GM12878 (cell line): ENCODE measurements at regions not wholly inside any gene's neighbourhood (a gene's known extent, or its start where the extent isn't known, plus 50 kb on each side); places are given as distances from the start of the nearest gene placed in this dataset.

Source experiments
- ASH2L ChIP-seq: fragments of 300-600, 200-600 bp; sonication (generic); IDR thresholded peaks from 2 replicates; pipeline ENCODE4 v1.6.1; 2017; ENCODE audit warnings: low read depth, mild to moderate bottlenecking, borderline replicate concordance
- ATF2 ChIP-seq: IDR thresholded peaks from 2 replicates; pipeline ENCODE4 v1.6.1; 2012; ENCODE audit warnings: low read length, inconsistent platforms
- ATF3 ChIP-seq: IDR thresholded peaks from 2 replicates; pipeline ENCODE4 v1.6.1; 2011; ENCODE audit warnings: low read depth, mild to moderate bottlenecking, low read length, moderate library complexity, borderline replicate concordance; ENCODE audit errors: extremely low read depth
- CTCF ChIP-seq, 3 experiments: IDR thresholded peaks in 2 of 3; conservative IDR thresholded peaks in 1 of 3; 2 replicates each; pipeline ENCODE4 v1.5.1; 2011; ENCODE audit warnings: low read depth in 3 of 3, low read length in 3 of 3, mild to moderate bottlenecking in 3 of 3, control low read depth in 2 of 3, moderate library complexity in 2 of 3, inconsistent platforms in 1 of 3, mixed read lengths in 1 of 3; ENCODE audit not compliant: control insufficient read depth in 2 of 3, insufficient read depth in 1 of 3; ENCODE audit errors: extremely low read depth in 1 of 3
- EP300 ChIP-seq, 2 experiments: fragments of 150-350 bp in 1 of 2; IDR thresholded peaks; 2 replicates each; pipeline ENCODE4 v1.6.1; 2011 to 2012; ENCODE audit warnings: low read depth in 2 of 2, low read length in 2 of 2, borderline replicate concordance in 1 of 2, improper control_type of control experiment in 1 of 2, inconsistent platforms in 1 of 2; ENCODE audit not compliant: control insufficient read depth in 1 of 2
- GATAD2B ChIP-seq: fragments of 450-650 bp; conservative IDR thresholded peaks from 2 replicates; pipeline ENCODE4 v1.6.1; 2017; ENCODE audit warnings: low read depth, mild to moderate bottlenecking, moderate library complexity
- MYC ChIP-seq: IDR thresholded peaks from 2 replicates; pipeline ENCODE4 v1.6.1; 2011; ENCODE audit warnings: mild to moderate bottlenecking, low read length, moderate library complexity, inconsistent platforms; ENCODE audit not compliant: insufficient read depth, insufficient replicate concordance, insufficient read length, severe bottlenecking
- POLR2A ChIP-seq: IDR thresholded peaks from 2 replicates; pipeline ENCODE4 v1.6.1; 2011; ENCODE audit warnings: low read depth, mild to moderate bottlenecking, low read length
- POLR2AphosphoS5 ChIP-seq: IDR thresholded peaks from 2 replicates; pipeline ENCODE4 v1.6.1; 2011; ENCODE audit warnings: mild to moderate bottlenecking, low read length, inconsistent platforms
- RBBP5 ChIP-seq: fragments of 200-600 bp; sonication (generic); conservative IDR thresholded peaks from 2 replicates; pipeline ENCODE4 v1.6.1; 2016
- ZNF274 ChIP-seq: IDR thresholded peaks from one replicate; pipeline ENCODE4 v1.8.0; 2011; ENCODE audit not compliant: insufficient read length, insufficient read depth

GRCh38 chr14:42011221-42011620, 404.5 kb downstream of the LRFN5 start:
- TF ChIP-seq MYC (no peak), EP300 (IDR thresholded peaks at IDR 0.05; ENCODE audit: borderline replicate concordance in 1 of 2, control insufficient read depth in 1 of 2, low read depth in 2 of 2, low read length in 2 of 2) (peak in 1 of 2 experiments; percentile 44; a peak in 2 of 4 replicates), POLR2A (no peak), ATF3 (no peak), CTCF (IDR thresholded peaks at IDR 0.05 in 2 of 3, conservative IDR thresholded peaks at IDR 0.05 in 1 of 3; ENCODE audit: control insufficient read depth in 2 of 3, extremely low read depth in 1 of 3, insufficient read depth in 1 of 3, low read depth in 3 of 3, low read length in 3 of 3) (no peak), GATAD2B (no peak), ASH2L (no peak), ATF2 (peak; percentile 57; the same call in 1 of the 2 replicates), RBBP5 (no peak), POLR2AphosphoS5 (no peak), ZNF274 (no peak)
